Keratinocyte (primary cell): ENCODE measurements at regions not wholly inside any gene's neighbourhood (a gene's known extent, or its start where the extent isn't known, plus 50 kb on each side); places are given as distances from the start of the nearest gene placed in this dataset.
"Not testable (repeated sequence)": the region's sequence is repeated elsewhere in the genome, so short reads cannot be mapped to it uniquely, and the experiment has no call there.

Experiments used
- DNase-seq: peaks from one replicate; pipeline ENCODE4 v3.0.0-alpha.2; 2011; ENCODE audit warnings: low read depth, missing footprints, low spot score
- FAIRE-seq: peaks from 2 replicates; lab custom pipeline; 2011; peaks lifted over from hg19 to GRCh38; lab: Jason Lieb, UNC
- H2AFZ ChIP-seq: 2 replicates; pipeline ENCODE4 v1.6.0; 2012; ENCODE audit warnings: low read length, control low read depth, inconsistent platforms; ENCODE audit not compliant: control insufficient read depth
- H3K27ac ChIP-seq: 2 replicates; pipeline ENCODE4 v1.5.1; 2011; ENCODE audit warnings: low read length; ENCODE audit not compliant: control insufficient read depth, insufficient read depth
- H3K27me3 ChIP-seq: 3 replicates; pipeline ENCODE4 v1.6.0; 2011; ENCODE audit warnings: low read length; ENCODE audit not compliant: control insufficient read depth, insufficient read depth; ENCODE audit errors: extremely low read depth
- H3K36me3 ChIP-seq, 2 experiments: 2 replicates in 1 of 2; 3 replicates in 1 of 2; pipeline ENCODE4 v1.5.1; 2011; ENCODE audit warnings: low read length in 2 of 2, mild to moderate bottlenecking in 1 of 2; ENCODE audit not compliant: control insufficient read depth in 2 of 2, insufficient read depth in 2 of 2; ENCODE audit errors: extremely low read depth in 1 of 2
- H3K4me1 ChIP-seq: 3 replicates; pipeline ENCODE4 v1.5.1; 2011; ENCODE audit warnings: low read length; ENCODE audit not compliant: control insufficient read depth, insufficient read depth; ENCODE audit errors: extremely low read depth
- H3K4me2 ChIP-seq: 3 replicates; pipeline ENCODE4 v1.6.0; 2011; ENCODE audit warnings: low read depth, low read length; ENCODE audit not compliant: control insufficient read depth, insufficient read depth; ENCODE audit errors: extremely low read depth
- H3K4me3 ChIP-seq, 3 experiments: fragments of 200-600 bp in 1 of 3; sonication (generic) in 1 of 3; 2 replicates in 2 of 3; 3 replicates in 1 of 3; pipeline ENCODE4 v1.5.1; 2011 to 2016; ENCODE audit warnings: low read length in 3 of 3, mild to moderate bottlenecking in 3 of 3, control low read depth in 2 of 3, inconsistent platforms in 1 of 3, low read depth in 1 of 3, mixed read lengths in 1 of 3, mixed run types in 1 of 3, moderate library complexity in 1 of 3; ENCODE audit not compliant: control insufficient read depth in 2 of 3, insufficient read depth in 2 of 3; ENCODE audit errors: extremely low read depth in 1 of 3
- H3K79me2 ChIP-seq: 2 replicates; pipeline ENCODE4 v1.6.0; 2012; ENCODE audit warnings: low read length; ENCODE audit not compliant: control insufficient read depth, insufficient read depth
- H3K9ac ChIP-seq: 3 replicates; pipeline ENCODE4 v1.6.0; 2011; ENCODE audit warnings: low read length; ENCODE audit not compliant: control insufficient read depth, insufficient read depth; ENCODE audit errors: extremely low read depth
- H3K9me1 ChIP-seq: 3 replicates; pipeline ENCODE4 v1.6.0; 2011; ENCODE audit warnings: low read length; ENCODE audit not compliant: control insufficient read depth, insufficient read depth; ENCODE audit errors: extremely low read depth
- H3K9me3 ChIP-seq: 2 replicates; pipeline ENCODE4 v1.5.1; 2012; ENCODE audit warnings: low read depth, low read length; ENCODE audit not compliant: control insufficient read depth
- H4K20me1 ChIP-seq: 3 replicates; pipeline ENCODE4 v1.6.0; 2011; ENCODE audit warnings: low read length; ENCODE audit not compliant: control insufficient read depth, insufficient read depth; ENCODE audit errors: extremely low read depth
- EZH2 ChIP-seq: IDR thresholded peaks from one replicate; pipeline ENCODE4 v1.6.1; 2012; ENCODE audit warnings: inconsistent platforms, mild to moderate bottlenecking, low read length, moderate library complexity
- dilution Hi-C: fragments of 300-500 bp; cut with MboI; formaldehyde crosslinking; loops from one replicate; pipeline ENCODE4 v1.7.0; 2020; ENCODE audit warnings: low sequenced_read_pairs; ENCODE audit not compliant: extremely low pct_ligation_motif_present
- TF ChIP-seq, protein P1 (sequence below), 3 experiments: IDR thresholded peaks in 1 of 3; conservative IDR thresholded peaks in 1 of 3; optimal IDR thresholded peaks in 1 of 3; 2 replicates in 2 of 3; 3 replicates in 1 of 3; pipeline versions ENCODE3 to v1.5.1; 2011; ENCODE audit warnings: low read length in 3 of 3, mild to moderate bottlenecking in 3 of 3, moderate library complexity in 2 of 3, control low read depth in 1 of 3, inconsistent platforms in 1 of 3; ENCODE audit not compliant: insufficient read depth in 2 of 3; ENCODE audit errors: extremely low read depth in 1 of 3

DNA sequence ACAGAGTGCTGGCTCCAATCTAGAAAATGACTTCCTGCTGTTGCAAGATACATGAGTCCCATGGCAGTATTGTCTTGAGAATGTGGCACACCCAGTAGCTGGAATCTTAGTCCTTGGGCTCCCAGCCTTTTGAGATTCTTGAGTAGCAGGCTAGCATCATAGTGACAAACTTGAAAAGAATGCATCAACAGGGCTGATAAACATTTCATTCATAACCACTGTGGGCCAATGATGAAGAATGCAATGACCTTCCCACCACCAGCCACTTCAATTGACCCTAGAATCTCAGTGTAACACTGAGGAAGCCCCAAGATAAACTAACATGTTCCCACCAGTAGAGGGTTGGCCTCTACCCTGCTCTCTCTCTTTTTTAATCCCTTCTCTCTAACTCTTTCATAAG lies 329.3 kb downstream of the GBA3 start:
- no peak overlapping the region for H3K9ac ChIP-seq
- no peak overlapping the region for H3K4me3 ChIP-seq
- no peaks in the 10 kb centered on the region for H3K36me3 ChIP-seq
- no peak overlapping the region for H3K27ac ChIP-seq
- dilution Hi-C loops, result no loop called here
- DNase-seq (peak; percentile 28), FAIRE-seq (no peak)
- TF ChIP-seq EZH2, result no peak
- H2AFZ ChIP-seq, result no peak overlapping the region
- H3K79me2 ChIP-seq, result no peaks in the 10 kb centered on the region
- H3K9me1 ChIP-seq, result no peaks in the 10 kb centered on the region
- H4K20me1 ChIP-seq, result no peaks in the 10 kb centered on the region
- H3K9me3 ChIP-seq, result no peaks in the 10 kb centered on the region
- no peaks in the 10 kb centered on the region for H3K27me3 ChIP-seq
- H3K4me2 ChIP-seq, result no peak overlapping the region
- H3K4me1 ChIP-seq, result peaks cover 3% of the 10 kb centered on the region

DNA sequence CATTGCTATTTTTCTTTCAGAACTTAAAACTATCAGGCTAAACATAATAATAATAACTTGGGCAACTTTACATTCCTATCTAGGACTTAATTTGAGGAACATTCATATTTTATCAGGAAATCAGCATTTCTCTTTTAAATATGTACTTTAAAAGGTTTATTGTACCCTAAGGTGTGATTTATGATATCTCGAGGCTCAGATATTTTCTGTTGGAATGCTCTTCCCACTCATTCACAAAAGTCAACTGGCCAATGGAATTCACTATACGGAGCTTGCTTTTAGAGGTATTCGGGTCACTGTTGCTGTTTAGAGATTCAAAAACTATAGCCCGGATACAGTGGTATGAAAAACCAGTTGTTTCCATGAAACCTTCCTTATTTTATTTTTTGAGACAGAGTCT lies 328.3 kb downstream of the GBA3 start:
- no peak overlapping the region for H2AFZ ChIP-seq
- no peak for FAIRE-seq

DNA sequence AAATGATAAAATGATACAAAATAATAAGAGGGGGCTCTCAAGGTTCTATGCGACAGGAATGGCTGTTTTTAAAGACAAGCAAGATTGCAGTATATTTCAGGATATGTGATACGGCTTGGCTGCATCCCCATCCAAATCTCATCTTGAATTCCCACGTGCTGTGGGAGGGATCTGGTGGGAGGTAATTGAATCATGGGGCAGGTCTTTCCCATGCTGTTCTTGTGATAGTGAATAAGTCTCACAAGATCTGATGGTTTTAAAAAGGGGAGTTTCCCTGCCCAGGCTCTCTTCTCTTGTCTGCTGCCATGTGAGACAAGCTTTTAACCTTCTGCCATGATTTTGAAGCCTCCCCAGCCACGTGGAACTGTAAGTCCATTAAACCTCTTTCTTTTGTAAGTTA lies 327.7 kb downstream of the GBA3 start:
- H3K36me3 ChIP-seq, H2AFZ ChIP-seq, FAIRE-seq, H3K9ac ChIP-seq, H3K9me3 ChIP-seq, dilution Hi-C loops, H3K27me3 ChIP-seq, H3K9me1 ChIP-seq, H3K4me2 ChIP-seq, H3K4me3 ChIP-seq, H3K79me2 ChIP-seq, H4K20me1 ChIP-seq, H3K27ac ChIP-seq, H3K4me1 ChIP-seq, DNase-seq: not testable (repeated sequence)

More for the DNA sequence above, 328.3 kb downstream of the GBA3 start:
- no peak overlapping the region for H3K27ac ChIP-seq
- H3K9ac ChIP-seq, result no peak overlapping the region
- H3K9me1 ChIP-seq, result no peaks in the 10 kb centered on the region
- no peaks in the 10 kb centered on the region for H3K36me3 ChIP-seq
- no peaks in the 10 kb centered on the region for H4K20me1 ChIP-seq
- TF ChIP-seq EZH2, result no peak
- TF ChIP-seq, protein P1, sequence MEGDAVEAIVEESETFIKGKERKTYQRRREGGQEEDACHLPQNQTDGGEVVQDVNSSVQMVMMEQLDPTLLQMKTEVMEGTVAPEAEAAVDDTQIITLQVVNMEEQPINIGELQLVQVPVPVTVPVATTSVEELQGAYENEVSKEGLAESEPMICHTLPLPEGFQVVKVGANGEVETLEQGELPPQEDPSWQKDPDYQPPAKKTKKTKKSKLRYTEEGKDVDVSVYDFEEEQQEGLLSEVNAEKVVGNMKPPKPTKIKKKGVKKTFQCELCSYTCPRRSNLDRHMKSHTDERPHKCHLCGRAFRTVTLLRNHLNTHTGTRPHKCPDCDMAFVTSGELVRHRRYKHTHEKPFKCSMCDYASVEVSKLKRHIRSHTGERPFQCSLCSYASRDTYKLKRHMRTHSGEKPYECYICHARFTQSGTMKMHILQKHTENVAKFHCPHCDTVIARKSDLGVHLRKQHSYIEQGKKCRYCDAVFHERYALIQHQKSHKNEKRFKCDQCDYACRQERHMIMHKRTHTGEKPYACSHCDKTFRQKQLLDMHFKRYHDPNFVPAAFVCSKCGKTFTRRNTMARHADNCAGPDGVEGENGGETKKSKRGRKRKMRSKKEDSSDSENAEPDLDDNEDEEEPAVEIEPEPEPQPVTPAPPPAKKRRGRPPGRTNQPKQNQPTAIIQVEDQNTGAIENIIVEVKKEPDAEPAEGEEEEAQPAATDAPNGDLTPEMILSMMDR (optimal IDR thresholded peaks at IDR 0.05 in 1 of 3, IDR thresholded peaks at IDR 0.05 in 1 of 3, conservative IDR thresholded peaks at IDR 0.05 in 1 of 3; ENCODE audit: extremely low read depth in 1 of 3, insufficient read depth in 2 of 3, low read length in 3 of 3), result no peak
- no peak overlapping the region for H3K4me3 ChIP-seq
- H3K27me3 ChIP-seq, result no peaks in the 10 kb centered on the region
- H3K9me3 ChIP-seq, result no peaks in the 10 kb centered on the region
- DNase-seq, result no peak
- H3K4me2 ChIP-seq, result no peak overlapping the region
- H3K4me1 ChIP-seq, result peaks cover 3% of the 10 kb centered on the region
- no peaks in the 10 kb centered on the region for H3K79me2 ChIP-seq
- dilution Hi-C loops, result no loop called here
